ENCODE measurements at regions not wholly inside any gene's neighbourhood (a gene's known extent, or its start where the extent isn't known, plus 50 kb on each side); places are given as distances from the start of the nearest gene placed in this dataset.
A peak's percentile ranks its signal among the peaks of the same experiment; 100 is the strongest.

DNA sequence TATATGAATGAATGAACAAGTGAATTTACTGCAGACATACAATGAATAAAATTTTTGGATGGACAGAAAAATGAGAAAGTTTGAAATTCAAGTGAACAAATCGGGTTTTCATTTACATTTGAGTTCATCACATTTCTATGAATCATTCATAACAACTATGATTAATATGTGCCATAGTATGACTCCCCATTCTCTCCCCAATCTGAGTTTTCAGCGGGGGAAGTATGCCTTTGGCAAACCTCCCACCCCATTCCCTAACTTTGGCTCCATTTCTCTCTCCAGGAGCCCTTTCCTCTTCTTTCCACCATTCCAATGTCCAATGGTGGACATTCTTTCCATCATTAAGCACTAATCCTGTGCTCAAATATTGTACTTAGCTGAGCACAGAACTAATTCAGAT is 96.8 kb upstream of the LSM8 start:
- no peak for DNase-seq

- DNase-seq, result no peak
These were observed 89.9 kb upstream of the LSM8 start for GRCh38 chr7:118094044-118094443.

GRCh38 chr7:118104812-118105441 is 79.0 kb upstream of the LSM8 start:
- peak; percentile 5 for DNase-seq

- DNase-seq, result peak; percentile 10
These were observed 74.4 kb upstream of the LSM8 start for GRCh38 chr7:118109607-118110006.

GRCh38 chr7:118110178-118110925 is 73.6 kb upstream of the LSM8 start:
- DNase-seq, result no peak

- DNase-seq, result no peak
These were observed 72.6 kb upstream of the LSM8 start for GRCh38 chr7:118111347-118111746.

GRCh38 chr7:118114175-118114574 is 69.8 kb upstream of the LSM8 start:
- DNase-seq, result no peak

DNA sequence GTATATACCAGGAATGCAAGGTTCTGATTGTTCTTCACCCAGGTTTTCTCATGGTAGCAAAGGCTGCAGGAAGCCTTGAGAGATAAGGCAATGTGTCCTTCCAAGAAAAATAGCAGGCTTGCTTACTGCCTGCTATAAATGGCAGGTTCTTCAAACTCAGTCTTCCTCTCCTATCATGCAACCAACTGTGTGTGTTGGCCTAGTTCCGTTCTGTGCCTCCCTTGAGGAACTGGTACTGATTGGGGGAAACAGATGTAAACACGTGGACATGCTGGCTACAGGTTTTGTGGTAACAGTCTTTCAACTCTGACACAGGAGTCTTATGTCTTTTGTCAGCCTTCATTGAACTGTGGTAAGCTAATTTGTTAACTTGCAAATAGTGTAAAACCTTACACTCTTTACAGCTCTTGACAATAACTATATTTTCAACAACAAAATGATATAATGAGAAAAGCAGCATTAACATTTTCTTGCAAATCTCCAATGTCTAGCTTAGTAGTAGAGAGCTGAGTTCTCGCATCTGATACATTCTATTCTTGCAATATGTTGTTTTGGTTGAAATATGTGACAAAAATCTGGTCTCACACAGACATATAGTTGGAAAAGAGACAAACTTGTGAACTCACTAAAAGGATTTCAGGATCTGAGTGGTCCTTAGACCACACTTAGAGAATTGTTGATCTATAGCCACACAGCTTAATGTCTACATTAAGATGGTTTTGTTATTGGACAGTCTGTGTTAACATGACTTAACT is 54.7 kb upstream of the LSM8 start:
- DNase-seq, result no peak

DNA sequence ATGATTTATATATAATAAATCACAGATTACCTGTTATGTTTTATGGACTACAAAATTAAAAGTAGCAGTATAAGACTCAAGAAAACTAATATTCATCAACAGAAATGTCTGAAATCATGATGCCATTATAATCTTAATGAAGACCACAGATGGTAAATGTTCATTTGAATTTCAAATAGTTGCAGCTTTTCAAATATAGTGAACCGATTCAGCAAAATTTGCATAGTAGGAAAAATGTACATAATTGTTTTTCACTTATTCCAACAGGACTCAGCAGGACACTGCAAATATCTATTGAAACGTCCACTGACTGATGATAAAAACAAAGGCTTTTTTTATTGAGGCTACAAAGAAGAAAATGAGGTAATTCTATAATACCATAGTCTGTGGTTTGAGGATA is 51.2 kb upstream of the LSM8 start:
- no peak for DNase-seq
